Fibroblast of villous mesenchyme (primary cell): ENCODE measurements at regions not wholly inside any gene's neighbourhood (a gene's known extent, or its start where the extent isn't known, plus 50 kb on each side); places are given as distances from the start of the nearest gene placed in this dataset.

Experiments
- DNase-seq: peaks from one replicate; pipeline ENCODE4 v3.0.0-alpha.2; 2010; ENCODE audit warnings: low read depth
- H3K4me3 ChIP-seq: 2 replicates; pipeline ENCODE4 v1.5.1; 2011; ENCODE audit warnings: low read depth, mild to moderate bottlenecking, low read length
- TF ChIP-seq, protein P1 (sequence below): IDR thresholded peaks from 2 replicates; pipeline ENCODE4 v1.5.1; 2012; ENCODE audit warnings: low read depth, mild to moderate bottlenecking, low read length; ENCODE audit not compliant: insufficient read depth

DNA sequence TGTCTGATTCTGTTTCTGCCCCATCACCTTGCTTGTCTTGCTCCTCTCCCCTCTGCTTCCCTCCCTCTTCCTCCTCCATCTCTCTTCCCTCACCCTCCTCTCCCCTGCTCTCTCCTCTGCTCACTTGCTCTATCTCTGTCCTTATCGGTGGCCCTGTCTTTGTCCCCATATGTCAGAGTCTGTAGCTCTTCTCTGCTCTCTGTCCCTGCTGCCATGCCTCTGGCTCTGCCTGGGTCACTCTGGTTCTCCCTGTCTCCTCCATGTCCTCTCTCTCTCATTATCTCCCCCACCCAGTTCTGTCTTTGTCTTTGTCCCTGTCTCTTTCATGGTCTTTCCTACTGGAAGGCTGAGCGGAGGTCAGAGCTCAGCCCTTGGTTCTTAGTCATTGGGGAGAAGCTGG lies 169.1 kb upstream of the NLRP1 start:
- no peak for DNase-seq
- TF ChIP-seq, protein P1, sequence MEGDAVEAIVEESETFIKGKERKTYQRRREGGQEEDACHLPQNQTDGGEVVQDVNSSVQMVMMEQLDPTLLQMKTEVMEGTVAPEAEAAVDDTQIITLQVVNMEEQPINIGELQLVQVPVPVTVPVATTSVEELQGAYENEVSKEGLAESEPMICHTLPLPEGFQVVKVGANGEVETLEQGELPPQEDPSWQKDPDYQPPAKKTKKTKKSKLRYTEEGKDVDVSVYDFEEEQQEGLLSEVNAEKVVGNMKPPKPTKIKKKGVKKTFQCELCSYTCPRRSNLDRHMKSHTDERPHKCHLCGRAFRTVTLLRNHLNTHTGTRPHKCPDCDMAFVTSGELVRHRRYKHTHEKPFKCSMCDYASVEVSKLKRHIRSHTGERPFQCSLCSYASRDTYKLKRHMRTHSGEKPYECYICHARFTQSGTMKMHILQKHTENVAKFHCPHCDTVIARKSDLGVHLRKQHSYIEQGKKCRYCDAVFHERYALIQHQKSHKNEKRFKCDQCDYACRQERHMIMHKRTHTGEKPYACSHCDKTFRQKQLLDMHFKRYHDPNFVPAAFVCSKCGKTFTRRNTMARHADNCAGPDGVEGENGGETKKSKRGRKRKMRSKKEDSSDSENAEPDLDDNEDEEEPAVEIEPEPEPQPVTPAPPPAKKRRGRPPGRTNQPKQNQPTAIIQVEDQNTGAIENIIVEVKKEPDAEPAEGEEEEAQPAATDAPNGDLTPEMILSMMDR, result no peak
- H3K4me3 ChIP-seq, result no peak overlapping the region

DNA sequence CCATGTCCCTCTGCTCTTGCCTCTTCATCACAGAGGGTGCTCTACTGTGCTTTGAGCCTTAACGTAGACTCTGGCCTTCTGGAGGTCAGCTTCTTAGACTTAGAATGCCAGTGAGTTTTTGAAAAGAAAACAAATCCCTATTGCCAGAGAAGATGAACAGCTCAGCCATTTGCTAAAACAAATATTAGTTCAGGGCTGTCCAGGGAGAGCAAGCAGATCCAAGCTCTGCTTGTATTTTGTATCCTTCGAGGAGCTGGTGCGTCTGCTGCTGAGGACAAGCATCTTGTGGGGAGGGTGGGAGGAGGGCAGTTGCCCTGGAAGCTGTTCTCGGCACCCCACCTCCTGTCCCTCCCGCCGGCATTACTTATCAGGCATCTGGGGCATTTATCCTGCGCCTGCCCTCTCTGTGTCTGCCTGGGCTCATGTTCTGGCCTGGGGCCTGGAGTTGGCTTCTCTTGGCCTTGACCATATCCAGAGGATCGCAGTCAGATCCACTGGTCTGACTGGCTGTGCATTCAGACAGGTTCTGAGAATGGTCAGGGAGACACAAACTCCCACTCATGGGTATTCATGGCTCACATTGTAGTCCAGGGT lies 173.1 kb upstream of the NLRP1 start:
- TF ChIP-seq, protein P1, result no peak
- DNase-seq, result no peak
- H3K4me3 ChIP-seq, result no peak overlapping the region

DNA sequence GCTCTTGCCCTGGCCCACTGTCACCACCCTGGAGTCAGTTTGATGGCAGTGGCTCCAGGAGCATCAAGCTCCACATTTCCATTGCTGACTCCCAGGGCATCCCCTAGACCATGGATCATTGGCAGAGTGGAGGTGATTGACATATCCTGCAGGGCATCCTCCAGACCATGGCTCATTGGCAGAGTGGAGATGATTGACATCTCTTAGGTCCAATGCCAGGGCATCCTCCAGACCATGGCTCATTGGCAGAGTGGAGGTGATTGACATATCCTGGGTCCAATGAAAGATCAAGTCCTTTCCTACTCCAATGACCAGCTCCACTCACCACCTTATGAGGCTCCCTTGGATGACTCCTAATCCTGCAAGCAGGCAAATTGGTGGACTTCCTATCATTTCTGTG lies 174.3 kb upstream of the NLRP1 start:
- TF ChIP-seq, protein P1, result no peak
- no peak overlapping the region for H3K4me3 ChIP-seq
- no peak for DNase-seq

DNA sequence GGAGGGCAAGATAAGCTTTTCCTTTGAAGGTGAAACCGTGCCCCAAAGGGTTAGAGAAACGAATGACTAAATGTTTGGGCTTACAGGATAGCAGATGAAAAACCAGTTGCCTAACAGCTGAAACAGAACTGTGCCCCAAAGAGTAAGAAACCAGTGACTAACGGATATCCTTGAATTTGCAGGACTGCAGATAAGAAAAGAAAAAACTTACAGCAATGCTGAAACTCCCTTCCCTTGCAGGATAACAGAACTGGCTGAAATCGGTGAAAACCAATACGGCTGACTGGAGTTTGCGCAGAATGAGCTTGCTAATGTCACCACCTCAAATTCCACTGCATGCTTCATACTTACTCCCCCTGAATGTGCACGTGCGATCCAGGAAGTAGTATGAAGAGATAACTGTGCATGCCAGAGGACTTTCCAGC lies 175.2 kb upstream of the NLRP1 start:
- H3K4me3 ChIP-seq, result no peak overlapping the region
- TF ChIP-seq, protein P1, result no peak
- DNase-seq, result peak; percentile 5

DNA sequence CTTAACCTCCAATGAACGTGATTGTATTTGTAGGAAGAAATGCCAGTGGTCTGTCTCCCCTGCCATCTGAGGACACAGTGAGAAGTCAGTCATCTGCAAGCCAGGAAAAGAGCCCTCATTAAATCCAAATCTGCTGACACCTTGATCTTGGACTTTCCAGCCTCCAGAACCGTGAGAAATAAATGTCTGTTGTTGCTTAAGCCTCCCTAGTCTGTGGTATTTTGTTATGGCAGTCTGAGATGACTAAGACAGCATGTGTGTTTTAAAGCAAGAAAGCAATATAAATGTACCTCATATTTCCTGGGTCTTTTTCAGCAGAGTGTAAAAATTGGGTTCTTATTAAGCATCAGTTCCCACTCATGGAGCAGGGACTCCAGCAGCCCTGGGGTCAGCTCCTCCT lies 177.9 kb upstream of the NLRP1 start:
- DNase-seq, result no peak
- no peak overlapping the region for H3K4me3 ChIP-seq
- TF ChIP-seq, protein P1, result no peak

DNA sequence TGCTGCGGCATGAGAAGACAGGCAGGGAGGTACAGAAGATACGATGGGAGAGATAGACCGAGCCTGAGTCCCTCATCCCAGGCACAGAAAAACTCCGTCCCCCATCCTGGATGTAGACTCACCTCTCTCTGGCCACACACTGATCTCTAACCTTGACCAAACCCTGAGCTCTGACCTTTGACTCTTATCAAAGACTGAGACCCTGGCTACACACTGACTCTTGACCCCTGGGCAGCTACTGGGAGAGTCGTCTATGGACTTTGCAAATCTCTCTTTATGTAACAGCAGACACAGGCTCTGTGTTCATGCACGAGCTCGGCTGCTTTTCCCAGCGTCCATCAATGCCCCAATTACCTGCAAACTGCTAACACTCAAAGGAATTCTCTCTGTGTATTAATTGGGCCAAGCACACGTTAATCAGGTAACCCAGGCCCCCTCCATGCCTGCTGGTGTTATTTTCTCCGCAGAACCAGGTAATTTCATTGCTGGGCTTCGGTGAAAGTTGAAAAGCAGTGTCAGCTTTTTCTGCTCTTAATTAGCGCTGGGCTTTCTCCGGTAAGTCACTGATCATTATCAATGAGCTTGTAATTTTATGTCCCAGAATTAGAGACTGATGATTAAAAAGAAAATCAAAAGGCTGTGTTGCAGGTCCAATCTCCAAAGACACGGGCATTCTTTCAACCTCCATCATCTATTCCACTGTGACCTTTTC lies 179.4 kb upstream of the NLRP1 start:
- no peak overlapping the region for H3K4me3 ChIP-seq

More for the DNA sequence above, 179.4 kb upstream of the NLRP1 start:
- DNase-seq, result no peak
- TF ChIP-seq, protein P1, result no peak
